IMR-90 (cell line): ENCODE measurements at regions not wholly inside any gene's neighbourhood (a gene's known extent, or its start where the extent isn't known, plus 50 kb on each side); places are given as distances from the start of the nearest gene placed in this dataset.

Source experiments
- ATAC-seq: fragments of 200-7000 bp; cut with Tn5 transposase; 2 replicates; pipeline ENCODE4 v1.9.1; 2020; ENCODE audit warnings: low read depth, mild to moderate bottlenecking, moderate library complexity
- BruUV-seq: library from RNA; stranded (reverse); fragments of 400-500 nt; replicated peaks from 2 replicates; lab custom pipeline; 2021; lab: Mats Ljungman, UMichigan
- CTCF ChIA-PET: fragments of 300-600 bp; formaldehyde crosslinking; extraction: SDS; loops from one replicate; lab custom pipeline; 2021; ENCODE audit warnings: antibody characterized with exemption; lab: Yijun Ruan, JAX
- POLR2A ChIA-PET: fragments of 300-600 bp; sonication (Branson Sonifier 250); formaldehyde crosslinking; loops from one replicate; lab custom pipeline; 2022; ENCODE audit warnings: antibody characterized with exemption; ENCODE audit not compliant: unreplicated experiment; lab: Charles Lee
- DNase-seq: peaks from one replicate; pipeline ENCODE4 v3.0.0; 2013
- H2AFZ ChIP-seq: replicated peaks from 2 replicates; pipeline ENCODE3; 2013; ENCODE audit warnings: low read length, mild to moderate bottlenecking; ENCODE audit not compliant: poor library complexity
- H2AK5ac ChIP-seq: 2 replicates; pipeline ENCODE4 v1.6.1; 2013; ENCODE audit warnings: low read depth, low read length, inconsistent platforms
- H2AK9ac ChIP-seq: replicated peaks from 2 replicates; pipeline ENCODE3; 2013; ENCODE audit warnings: mild to moderate bottlenecking, low read depth, low read length, moderate library complexity; ENCODE audit not compliant: poor library complexity
- H2BK120ac ChIP-seq: 2 replicates; pipeline ENCODE4 v1.6.1; 2013; ENCODE audit warnings: low read depth, low read length, inconsistent platforms
- H2BK15ac ChIP-seq: 3 replicates; pipeline ENCODE4 v1.6.1; 2013; ENCODE audit warnings: low read depth, low read length, inconsistent platforms
- H2BK20ac ChIP-seq: 2 replicates; pipeline ENCODE4 v1.6.1; 2013; ENCODE audit warnings: low read depth, mild to moderate bottlenecking, inconsistent platforms, low read length, moderate library complexity
- H2BK5ac ChIP-seq: 2 replicates; pipeline ENCODE4 v1.6.1; 2013; ENCODE audit warnings: mild to moderate bottlenecking, low read depth, low read length, inconsistent platforms; ENCODE audit not compliant: poor library complexity, severe bottlenecking
- H3K14ac ChIP-seq: replicated peaks from 2 replicates; pipeline ENCODE4 v1.6.1; 2013; ENCODE audit warnings: low read depth, low read length, inconsistent platforms
- H3K18ac ChIP-seq: 2 replicates; pipeline ENCODE4 v1.6.1; 2013; ENCODE audit warnings: low read depth, low read length, control low read depth
- H3K23ac ChIP-seq: 2 replicates; pipeline ENCODE4 v1.6.1; 2013; ENCODE audit warnings: low read depth, low read length, inconsistent platforms
- H3K27ac ChIP-seq: 2 replicates; pipeline ENCODE4 v1.5.1; 2013; ENCODE audit warnings: mild to moderate bottlenecking, control low read depth, low read length; ENCODE audit not compliant: insufficient read depth
- H3K27me3 ChIP-seq: 2 replicates; pipeline ENCODE4 v1.6.1; 2013; ENCODE audit warnings: low read length; ENCODE audit not compliant: control insufficient read depth, insufficient read depth
- H3K36me3 ChIP-seq: 2 replicates; pipeline ENCODE4 v1.6.1; 2013; ENCODE audit warnings: low read length, mixed read lengths; ENCODE audit not compliant: control insufficient read depth, insufficient read depth
- H3K4ac ChIP-seq: 2 replicates; pipeline ENCODE4 v1.6.1; 2013; ENCODE audit warnings: low read depth, low read length, inconsistent platforms
- H3K4me1 ChIP-seq: 2 replicates; pipeline ENCODE4 v1.6.1; 2013; ENCODE audit warnings: low read length, mixed read lengths; ENCODE audit not compliant: control insufficient read depth, insufficient read depth
- H3K4me2 ChIP-seq: 2 replicates; pipeline ENCODE4 v1.6.1; 2013; ENCODE audit warnings: low read depth, mild to moderate bottlenecking, control low read depth, low read length, moderate library complexity
- H3K4me3 ChIP-seq: 2 replicates; pipeline ENCODE4 v1.5.1; 2013; ENCODE audit warnings: low read depth, mild to moderate bottlenecking, control low read depth, low read length, moderate library complexity; ENCODE audit not compliant: insufficient read depth
- H3K56ac ChIP-seq: 2 replicates; pipeline ENCODE4 v1.6.1; 2013; ENCODE audit warnings: low read length, inconsistent platforms; ENCODE audit not compliant: insufficient read depth; ENCODE audit errors: extremely low read depth
- H3K79me1 ChIP-seq, 2 experiments: 2 replicates each; pipeline ENCODE4 v1.6.1; 2013; ENCODE audit warnings: low read length in 2 of 2, inconsistent platforms in 1 of 2, low read depth in 1 of 2
- H3K9ac ChIP-seq: 2 replicates; pipeline ENCODE4 v1.6.1; 2013; ENCODE audit warnings: low read depth, low read length, control low read depth
- H3K9me1 ChIP-seq: 2 replicates; pipeline ENCODE4 v1.6.1; 2013; ENCODE audit warnings: low read length, inconsistent platforms; ENCODE audit not compliant: insufficient read depth
- H3K9me3 ChIP-seq: 2 replicates; pipeline ENCODE4 v1.6.1; 2013; ENCODE audit warnings: low read length; ENCODE audit not compliant: control insufficient read depth, insufficient read depth
- H4K20me1 ChIP-seq: 2 replicates; pipeline ENCODE4 v1.6.1; 2013; ENCODE audit warnings: low read length, inconsistent platforms; ENCODE audit not compliant: insufficient read depth
- H4K5ac ChIP-seq: 2 replicates; pipeline ENCODE4 v1.6.1; 2013; ENCODE audit warnings: mild to moderate bottlenecking, low read depth, low read length, control low read depth
- H4K8ac ChIP-seq, 2 experiments: 2 replicates each; pipeline ENCODE4 v1.6.1; 2013; ENCODE audit warnings: low read depth in 2 of 2, low read length in 2 of 2, control low read depth in 1 of 2, inconsistent platforms in 1 of 2
- H4K91ac ChIP-seq: 2 replicates; pipeline ENCODE4 v1.6.1; 2013; ENCODE audit warnings: low read depth, low read length, inconsistent platforms; ENCODE audit not compliant: insufficient read depth
- CHD1 ChIP-seq: IDR thresholded peaks from 2 replicates; pipeline ENCODE4 v1.6.1; 2012; ENCODE audit warnings: low read depth, low read length, improper control_type of control experiment
- FOS ChIP-seq: fragments of 150-350 bp; IDR thresholded peaks from 2 replicates; pipeline ENCODE4 v1.6.1; 2016; ENCODE audit warnings: low read depth, low read length
- POLR2A ChIP-seq: IDR thresholded peaks from 2 replicates; pipeline ENCODE4 v1.6.1; 2012; ENCODE audit warnings: mild to moderate bottlenecking, low read depth, low read length
- SMC3 ChIP-seq: fragments of 150-350 bp; IDR thresholded peaks from 2 replicates; pipeline ENCODE4 v1.6.1; 2016; ENCODE audit warnings: low read depth, mild to moderate bottlenecking, antibody characterized with exemption, low read length, moderate library complexity
- WGBS, 2 experiments: methylation state at CpG; one replicate each; pipeline versions ENCODE4 v1.1.5 to v1.1.7; 2013; ENCODE audit warnings: missing lambda C conversion rate in 2 of 2; ENCODE audit not compliant: insufficient read length in 1 of 2; ENCODE audit errors: extremely low coverage in 2 of 2; 5-methylcytosine and 5-hydroxymethylcytosine counted together
- dilution Hi-C: fragments of 300-500 bp; cut with HindIII; formaldehyde crosslinking; loops from one replicate; pipeline ENCODE4 v1.14.3; 2018; ENCODE audit warnings: low sequenced_read_pairs; ENCODE audit not compliant: unreplicated experiment
- in situ Hi-C: fragments of 300-500 bp; cut with MboI; formaldehyde crosslinking; loops from 3 replicates; pipeline ENCODE4 v1.14.3; 2019; ENCODE audit warnings: low sequenced_read_pairs, inconsistent platforms, mixed read lengths
- intact Hi-C: fragments of 100-400 bp; cut with micrococcal nuclease; formaldehyde crosslinking; loops from 2 replicates; pipeline ENCODE4 v1.10.0; 2022

- H3K27me3 ChIP-seq: no peaks in the 10 kb centered on the region
- H2AK5ac ChIP-seq: no peak overlapping the region
- no peak overlapping the region for H4K5ac ChIP-seq
- no peak overlapping the region for H3K4ac ChIP-seq
- BruUV-seq: no TSS peak
- no peaks in the 10 kb centered on the region for H3K9me1 ChIP-seq
- DNase-seq (no peak), ATAC-seq (no peak)
- no peak overlapping the region for H3K23ac ChIP-seq
- no peaks in the 10 kb centered on the region for H3K79me1 ChIP-seq
- intact Hi-C loops: no loop called here
- H3K36me3 ChIP-seq: no peaks in the 10 kb centered on the region
- H3K27ac ChIP-seq: no peak overlapping the region
- H4K8ac ChIP-seq: no peak overlapping the region
- H2BK20ac ChIP-seq: no peak overlapping the region
- no peak overlapping the region for H3K4me3 ChIP-seq
- in situ Hi-C loops: no loop called here
- TF ChIP-seq POLR2A (no peak), FOS (no peak), SMC3 (no peak), CHD1 (no peak)
- H2AFZ ChIP-seq: no peak overlapping the region
- peaks cover 13% of the 10 kb centered on the region for H3K9me3 ChIP-seq
- no peak overlapping the region for H3K18ac ChIP-seq
- H2AK9ac ChIP-seq: no peak overlapping the region
- no peak overlapping the region for H3K4me2 ChIP-seq
- no peak overlapping the region for H3K9ac ChIP-seq
- no peak overlapping the region for H4K91ac ChIP-seq
- 57% methylated on average over 1 of the region's 5 CpGs; no CpG with 5 or more reads in 1 of the 2 experiments for WGBS, 2 experiments
- H2BK120ac ChIP-seq: no peak overlapping the region
- H3K56ac ChIP-seq: no peak overlapping the region
- dilution Hi-C loops: no loop called here
- H2BK5ac ChIP-seq: no peak overlapping the region
- H3K4me1 ChIP-seq: no peaks in the 10 kb centered on the region
- no peak overlapping the region for H2BK15ac ChIP-seq
- H4K20me1 ChIP-seq: no peaks in the 10 kb centered on the region
- H3K14ac ChIP-seq: no peak overlapping the region
- ChIA-PET POLR2A (no interaction called here), CTCF (no interaction called here)
Measured at GRCh38 chr3:3699407-3699806, 99.8 kb upstream of the LRRN1 start.
